Stimulated activated CD4-positive, alpha-beta T cell treated with anti-CD3 and anti-CD28 coated beads, Interleukin-12 subunit alpha, Interleukin-12 subunit beta, amount 100 ng/mL, for 24 hours (primary cell): ENCODE measurements at regions not wholly inside any gene's neighbourhood (a gene's known extent, or its start where the extent isn't known, plus 50 kb on each side); places are given as distances from the start of the nearest gene placed in this dataset.
"Not testable (repeated sequence)": the region's sequence is repeated elsewhere in the genome, so short reads cannot be mapped to it uniquely, and the experiment has no call there.

Source experiments
- DNase-seq, 2 experiments: peaks; one replicate each; pipeline ENCODE4 v3.0.0-alpha.2; 2020; ENCODE audit warnings: low read depth in 2 of 2

- DNase-seq = no peak
Observed at GRCh38 chr5:173496129-173496882, 120.1 kb downstream of the BOD1 start.

GRCh38 chr5:173495225-173495904 lies 121.1 kb downstream of the BOD1 start:
- no peak for DNase-seq

- no peak for DNase-seq
Observed at GRCh38 chr5:173494446-173494845, 122.0 kb downstream of the BOD1 start.

GRCh38 chr5:173493846-173494245 lies 122.6 kb downstream of the BOD1 start:
- no peak for DNase-seq

- DNase-seq = no peak
Observed at GRCh38 chr5:173493040-173493439, 123.4 kb downstream of the BOD1 start.

GRCh38 chr5:173490681-173491080 lies 125.8 kb downstream of the BOD1 start:
- DNase-seq = no peak

- no peak for DNase-seq
Observed at GRCh38 chr5:173488144-173488543, 128.3 kb downstream of the BOD1 start.

GRCh38 chr5:173487300-173487699 lies 129.2 kb downstream of the BOD1 start:
- DNase-seq = no peak

- DNase-seq = no peak
Observed at GRCh38 chr5:173486355-173487225, 129.9 kb downstream of the BOD1 start.

- no peak for DNase-seq
Observed at GRCh38 chr5:173484569-173484968, 131.9 kb downstream of the BOD1 start.

GRCh38 chr5:173483599-173483998 lies 132.9 kb downstream of the BOD1 start:
- not testable (repeated sequence) for DNase-seq

GRCh38 chr5:173483160-173483559 lies 133.3 kb downstream of the BOD1 start:
- DNase-seq = no peak

- no peak for DNase-seq
Observed at GRCh38 chr5:173481821-173482220, 134.6 kb downstream of the BOD1 start.

- no peak for DNase-seq
Observed at GRCh38 chr5:173480896-173481295, 135.6 kb downstream of the BOD1 start.

GRCh38 chr5:173479711-173480110 lies 136.7 kb downstream of the BOD1 start:
- no peak for DNase-seq

- no peak for DNase-seq
Observed at GRCh38 chr5:173477345-173478040, 139.0 kb downstream of the BOD1 start.

- no peak for DNase-seq
Observed at GRCh38 chr5:173475780-173476179, 140.7 kb downstream of the BOD1 start.

GRCh38 chr5:173474881-173475287 lies 141.6 kb downstream of the BOD1 start:
- DNase-seq = no peak

- no peak for DNase-seq
Observed at GRCh38 chr5:173473288-173473687, 143.2 kb downstream of the BOD1 start.

GRCh38 chr5:173472784-173473278 lies 143.6 kb downstream of the BOD1 start:
- no peak for DNase-seq

GRCh38 chr5:173472164-173472563 lies 143.9 kb upstream of the STC2 start:
- no peak for DNase-seq

GRCh38 chr5:173468821-173469251 lies 140.6 kb upstream of the STC2 start:
- no peak for DNase-seq
